Brain microvascular endothelial cell (primary cell): ENCODE measurements at regions not wholly inside any gene's neighbourhood (a gene's known extent, or its start where the extent isn't known, plus 50 kb on each side); places are given as distances from the start of the nearest gene placed in this dataset.
A peak's percentile ranks its signal among the peaks of the same experiment; 100 is the strongest.

Experiments
- DNase-seq: peaks from one replicate; pipeline ENCODE4 v3.0.0-alpha.2; 2020
- H3K27ac ChIP-seq: fragments of 250-450 bp; sonication (Bioruptor Pico); 2 replicates; pipeline ENCODE4 v1.5.1; 2020; ENCODE audit warnings: mild to moderate bottlenecking, moderate library complexity
- H3K27me3 ChIP-seq: fragments of 250-450 bp; sonication (Bioruptor Pico); replicated peaks from 2 replicates; pipeline ENCODE4 v1.5.1; 2020; ENCODE audit warnings: mild to moderate bottlenecking
- H3K36me3 ChIP-seq: fragments of 250-450 bp; sonication (Bioruptor Pico); replicated peaks from 2 replicates; pipeline ENCODE4 v1.5.1; 2020; ENCODE audit warnings: mild to moderate bottlenecking
- H3K4me3 ChIP-seq: 2 replicates; pipeline ENCODE4 v1.5.1; 2011; ENCODE audit warnings: low read depth, mild to moderate bottlenecking, control low read depth, low read length, moderate library complexity
- in situ Hi-C: cut with HindIII; loops from 2 replicates; pipeline ENCODE4 v1.10.0; 2017; ENCODE audit warnings: low sequenced_read_pairs, low pct_ligation_motif_present
- TF ChIP-seq, protein P1 (sequence below): IDR thresholded peaks from 2 replicates; pipeline ENCODE4 v1.5.1; 2011; ENCODE audit warnings: low read depth, mild to moderate bottlenecking, moderate library complexity, low read length, control low read depth, inconsistent platforms; ENCODE audit errors: missing control alignments

DNA sequence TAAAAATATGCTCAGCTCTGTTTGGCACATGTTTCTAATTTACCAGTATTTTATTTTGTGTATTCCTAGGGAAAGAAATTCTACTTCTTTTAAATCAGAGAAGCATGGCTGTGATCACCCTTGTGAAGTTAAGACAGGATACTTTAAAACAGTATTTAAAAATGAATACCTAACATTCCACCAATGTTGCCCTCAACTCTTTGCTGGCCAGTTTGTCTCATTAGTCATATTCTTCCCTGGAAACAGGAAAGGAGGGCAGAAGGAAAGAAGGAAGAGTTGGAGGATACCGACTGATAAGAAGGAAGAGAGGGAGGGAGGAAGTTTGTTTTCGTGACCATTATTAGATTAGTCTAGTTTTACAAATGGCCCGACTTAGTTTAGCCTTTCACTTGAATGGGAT lies 137.4 kb downstream of the PLK2 start:
- TF ChIP-seq, protein P1, sequence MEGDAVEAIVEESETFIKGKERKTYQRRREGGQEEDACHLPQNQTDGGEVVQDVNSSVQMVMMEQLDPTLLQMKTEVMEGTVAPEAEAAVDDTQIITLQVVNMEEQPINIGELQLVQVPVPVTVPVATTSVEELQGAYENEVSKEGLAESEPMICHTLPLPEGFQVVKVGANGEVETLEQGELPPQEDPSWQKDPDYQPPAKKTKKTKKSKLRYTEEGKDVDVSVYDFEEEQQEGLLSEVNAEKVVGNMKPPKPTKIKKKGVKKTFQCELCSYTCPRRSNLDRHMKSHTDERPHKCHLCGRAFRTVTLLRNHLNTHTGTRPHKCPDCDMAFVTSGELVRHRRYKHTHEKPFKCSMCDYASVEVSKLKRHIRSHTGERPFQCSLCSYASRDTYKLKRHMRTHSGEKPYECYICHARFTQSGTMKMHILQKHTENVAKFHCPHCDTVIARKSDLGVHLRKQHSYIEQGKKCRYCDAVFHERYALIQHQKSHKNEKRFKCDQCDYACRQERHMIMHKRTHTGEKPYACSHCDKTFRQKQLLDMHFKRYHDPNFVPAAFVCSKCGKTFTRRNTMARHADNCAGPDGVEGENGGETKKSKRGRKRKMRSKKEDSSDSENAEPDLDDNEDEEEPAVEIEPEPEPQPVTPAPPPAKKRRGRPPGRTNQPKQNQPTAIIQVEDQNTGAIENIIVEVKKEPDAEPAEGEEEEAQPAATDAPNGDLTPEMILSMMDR: no peak
- H3K4me3 ChIP-seq: no peak overlapping the region
- no peaks in the 10 kb centered on the region for H3K36me3 ChIP-seq
- H3K27ac ChIP-seq: no peak overlapping the region
- peak; percentile 14 for DNase-seq
- no peaks in the 10 kb centered on the region for H3K27me3 ChIP-seq
- in situ Hi-C loops: no loop called here

DNA sequence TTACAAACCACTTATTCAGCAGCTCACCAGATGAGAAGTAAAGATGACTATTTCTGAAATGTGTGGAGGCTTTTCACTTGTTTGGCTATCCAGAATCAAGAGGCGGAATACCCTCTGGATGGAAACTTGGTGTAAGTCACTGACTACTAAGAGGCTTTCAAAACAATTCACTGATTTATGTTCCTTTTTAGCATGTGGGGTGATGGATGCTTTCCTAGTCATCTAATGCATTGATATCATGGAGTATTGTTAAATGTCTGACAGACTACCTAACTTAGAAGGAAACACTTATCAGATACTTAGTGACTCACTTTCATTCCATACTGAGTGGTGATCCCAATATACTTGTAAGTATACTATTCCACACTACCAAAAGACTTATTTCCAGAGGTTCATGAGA lies 141.4 kb downstream of the PLK2 start:
- TF ChIP-seq, protein P1: no peak
- Histone ChIP-seq H3K27me3 (no peaks in the 10 kb centered on the region), H3K36me3 (no peaks in the 10 kb centered on the region), H3K4me3 (no peak overlapping the region), H3K27ac (no peak overlapping the region)
- DNase-seq: peak; percentile 16
- in situ Hi-C loops: no loop called here

DNA sequence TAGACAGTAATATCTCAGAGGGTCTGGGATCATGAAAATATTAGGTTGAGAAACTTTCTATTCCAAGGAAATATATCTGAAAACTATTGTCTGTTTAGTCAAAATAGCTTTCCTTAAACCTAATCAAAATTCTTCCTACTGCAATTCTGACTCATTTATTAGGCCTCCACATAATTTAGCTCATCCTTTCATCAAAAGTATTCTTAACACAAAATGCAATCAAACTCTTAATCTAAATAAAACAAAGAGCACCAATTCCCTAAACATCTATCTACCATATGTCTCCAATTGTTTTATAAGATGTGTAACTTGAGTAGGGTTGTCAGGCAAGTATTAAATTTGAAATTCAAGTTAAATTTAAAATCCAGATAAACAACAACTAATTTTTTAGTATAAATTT lies 142.1 kb downstream of the PLK2 start:
- H3K4me3 ChIP-seq: no peak overlapping the region
- H3K27me3 ChIP-seq: no peaks in the 10 kb centered on the region
- DNase-seq: no peak
- TF ChIP-seq, protein P1: no peak
- H3K36me3 ChIP-seq: no peaks in the 10 kb centered on the region
- in situ Hi-C loops: no loop called here
- H3K27ac ChIP-seq: no peak overlapping the region

- TF ChIP-seq, protein P1: no peak
- DNase-seq: no peak
- H3K27me3 ChIP-seq: no peaks in the 10 kb centered on the region
- no peaks in the 10 kb centered on the region for H3K36me3 ChIP-seq
- no peak overlapping the region for H3K27ac ChIP-seq
- in situ Hi-C loops: no loop called here
- no peak overlapping the region for H3K4me3 ChIP-seq
These were observed 142.9 kb downstream of the PLK2 start for GRCh38 chr5:58317009-58317408.

- H3K36me3 ChIP-seq: no peaks in the 10 kb centered on the region
- H3K27me3 ChIP-seq: no peaks in the 10 kb centered on the region
- H3K27ac ChIP-seq: no peak overlapping the region
- H3K4me3 ChIP-seq: no peak overlapping the region
- in situ Hi-C loops: no loop called here
- TF ChIP-seq, protein P1: no peak
- no peak for DNase-seq
These were observed 144.1 kb downstream of the PLK2 start for GRCh38 chr5:58315794-58316193.
